Endometrial microvascular endothelial cells (primary cell): ENCODE measurements at regions not wholly inside any gene's neighbourhood (a gene's known extent, or its start where the extent isn't known, plus 50 kb on each side); places are given as distances from the start of the nearest gene placed in this dataset.

Experiments used
- in situ Hi-C: cut with HindIII; loops from 2 replicates; pipeline ENCODE4 v1.10.0; 2017; ENCODE audit warnings: low sequenced_read_pairs, low pct_unique_long_range_greater_than_20kb; ENCODE audit errors: inconsistent ontology term

GRCh38 chr13:106161146-106161545 lies 374.3 kb downstream of the EFNB2 start:
- in situ Hi-C loops, result no loop called here

- in situ Hi-C loops, result no loop called here
These were observed 375.9 kb downstream of the EFNB2 start for GRCh38 chr13:106159295-106160195.

- in situ Hi-C loops, result no loop called here
These were observed 379.0 kb downstream of the EFNB2 start for GRCh38 chr13:106156468-106156867.

- in situ Hi-C loops, result no loop called here
These were observed 380.1 kb downstream of the EFNB2 start for GRCh38 chr13:106155411-106155810.

GRCh38 chr13:106153876-106154275 lies 381.6 kb downstream of the EFNB2 start:
- in situ Hi-C loops, result no loop called here

- in situ Hi-C loops, result no loop called here
These were observed 382.4 kb downstream of the EFNB2 start for GRCh38 chr13:106153041-106153440.

- in situ Hi-C loops, result no loop called here
These were observed 383.4 kb downstream of the EFNB2 start for GRCh38 chr13:106152047-106152446.

- in situ Hi-C loops, result no loop called here
These were observed 384.3 kb downstream of the EFNB2 start for GRCh38 chr13:106151056-106151699.

GRCh38 chr13:106145997-106146864 lies 389.2 kb downstream of the EFNB2 start:
- in situ Hi-C loops, result no loop called here

- in situ Hi-C loops, result no loop called here
These were observed 390.4 kb downstream of the EFNB2 start for GRCh38 chr13:106145070-106145469.

- in situ Hi-C loops, result no loop called here
These were observed 391.3 kb downstream of the EFNB2 start for GRCh38 chr13:106143930-106144709.

GRCh38 chr13:106143392-106143791 lies 392.1 kb downstream of the EFNB2 start:
- in situ Hi-C loops, result no loop called here

- in situ Hi-C loops, result no loop called here
These were observed 395.0 kb downstream of the EFNB2 start for GRCh38 chr13:106140476-106140875.

GRCh38 chr13:106139942-106140341 lies 395.5 kb downstream of the EFNB2 start:
- in situ Hi-C loops, result no loop called here

GRCh38 chr13:106139377-106139776 lies 396.1 kb downstream of the EFNB2 start:
- in situ Hi-C loops, result no loop called here

GRCh38 chr13:106138620-106139019 lies 396.8 kb downstream of the EFNB2 start:
- in situ Hi-C loops, result no loop called here

- in situ Hi-C loops, result no loop called here
These were observed 402.4 kb downstream of the EFNB2 start for GRCh38 chr13:106133025-106133424.

- in situ Hi-C loops, result no loop called here
These were observed 403.2 kb downstream of the EFNB2 start for GRCh38 chr13:106132216-106132615.

- in situ Hi-C loops, result no loop called here
These were observed 405.5 kb downstream of the EFNB2 start for GRCh38 chr13:106129993-106130392.
